Choroid plexus epithelial cell (primary cell): ENCODE measurements at regions not wholly inside any gene's neighbourhood (a gene's known extent, or its start where the extent isn't known, plus 50 kb on each side); places are given as distances from the start of the nearest gene placed in this dataset.

Experiments
- DNase-seq: peaks from one replicate; pipeline ENCODE4 v3.0.0-alpha.2; 2010; ENCODE audit warnings: low read depth
- H3K4me3 ChIP-seq: 2 replicates; pipeline ENCODE4 v1.5.1; 2011; ENCODE audit warnings: low read depth, mild to moderate bottlenecking, control low read depth, low read length, moderate library complexity
- CTCF ChIP-seq: conservative IDR thresholded peaks from 2 replicates; pipeline ENCODE4 v1.5.1; 2011; ENCODE audit warnings: low read depth, mild to moderate bottlenecking, control low read depth, inconsistent platforms, low read length, moderate library complexity

- TF ChIP-seq CTCF, result no peak
- DNase-seq, result no peak
- H3K4me3 ChIP-seq, result no peak overlapping the region
These were observed 453.9 kb downstream of the TSN start for GRCh38 chr2:122209377-122209776.

GRCh38 chr2:122210065-122210464 lies 454.6 kb downstream of the TSN start:
- DNase-seq, result no peak
- no peak for TF ChIP-seq CTCF
- no peak overlapping the region for H3K4me3 ChIP-seq

- TF ChIP-seq CTCF, result no peak
- no peak for DNase-seq
- no peak overlapping the region for H3K4me3 ChIP-seq
These were observed 455.7 kb downstream of the TSN start for GRCh38 chr2:122210898-122211856.

DNA sequence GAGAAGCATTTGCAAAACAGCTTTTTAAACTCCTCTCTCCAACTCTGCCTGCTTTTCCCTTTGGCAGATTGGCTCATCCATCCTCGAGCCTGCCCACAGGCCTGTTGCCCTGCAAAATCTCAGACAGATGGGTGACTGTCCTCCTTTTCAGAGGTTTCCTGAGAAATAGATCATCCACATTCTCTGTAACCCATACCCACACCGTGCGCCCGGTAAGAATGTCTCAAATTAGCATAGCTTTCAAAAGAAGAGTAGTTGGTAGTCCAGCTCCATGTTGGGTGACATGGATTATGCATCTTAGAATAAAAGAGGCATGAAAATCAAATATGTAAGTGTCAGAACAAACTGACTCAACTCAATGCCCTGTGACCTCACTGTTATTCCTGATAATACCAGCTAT lies 457.9 kb downstream of the TSN start:
- TF ChIP-seq CTCF, result no peak
- DNase-seq, result no peak
- H3K4me3 ChIP-seq, result no peak overlapping the region

- TF ChIP-seq CTCF, result no peak
- no peak overlapping the region for H3K4me3 ChIP-seq
- DNase-seq, result no peak
These were observed 460.6 kb downstream of the TSN start for GRCh38 chr2:122216071-122216470.

GRCh38 chr2:122216901-122217300 lies 461.4 kb downstream of the TSN start:
- H3K4me3 ChIP-seq, result no peak overlapping the region
- no peak for TF ChIP-seq CTCF
- DNase-seq, result no peak

- no peak overlapping the region for H3K4me3 ChIP-seq
- DNase-seq, result no peak
- no peak for TF ChIP-seq CTCF
These were observed 463.1 kb downstream of the TSN start for GRCh38 chr2:122218596-122218995.
